Peyer's patch (tissue), 4 donors: ENCODE measurements at regions not wholly inside any gene's neighbourhood (a gene's known extent, or its start where the extent isn't known, plus 50 kb on each side); places are given as distances from the start of the nearest gene placed in this dataset.

Experiments used
- DNase-seq, 3 donors: peaks; one replicate each; pipeline ENCODE4 v3.0.0-alpha.2; 2017 to 2019
- H3K27ac ChIP-seq, 4 donors: fragments of 200-600 bp; sonication (generic); one replicate each; pipeline ENCODE4 v1.5.1; 2016 to 2019
- H3K27me3 ChIP-seq, 2 donors: fragments of 200-600 bp; sonication (generic); one replicate each; pipeline ENCODE4 v1.5.1; 2019
- H3K36me3 ChIP-seq, 3 donors: fragments of 200-600 bp; sonication (generic); one replicate each; pipeline ENCODE4 v1.5.1; 2016 to 2019
- H3K4me1 ChIP-seq, 4 donors: fragments of 200-600 bp; sonication (generic); one replicate each; pipeline ENCODE4 v1.5.1; 2016 to 2019
- H3K4me3 ChIP-seq, 4 donors: fragments of 200-600 bp; sonication (generic); 1 replicate in 3 of 4; 2 replicates in 1 of 4; pipeline ENCODE4 v1.5.1; 2016 to 2019; ENCODE audit warnings: mild to moderate bottlenecking in 1 of 4
- H3K9me3 ChIP-seq, 4 donors: fragments of 200-600 bp; sonication (generic); one replicate each; pipeline ENCODE4 v1.5.1; 2016 to 2019; ENCODE audit warnings: mild to moderate bottlenecking in 1 of 4
- CTCF ChIP-seq, 6 experiments: fragments of 450-650 bp in 4 of 6; fragments of 200-600 bp in 2 of 6; sonication (generic) in 1 of 6; IDR thresholded peaks; one replicate each; pipeline ENCODE4 v1.5.1; 2017 to 2019; ENCODE audit warnings: antibody characterized with exemption in 6 of 6, mild to moderate bottlenecking in 3 of 6, moderate library complexity in 1 of 6
- POLR2A ChIP-seq, 2 donors: fragments of 450-650 bp; IDR thresholded peaks; one replicate each; pipeline ENCODE4 v1.5.1; 2017; ENCODE audit warnings: antibody characterized with exemption in 2 of 2, mild to moderate bottlenecking in 2 of 2, moderate library complexity in 2 of 2

- no peaks in the 10 kb centered on the region for H3K4me1 ChIP-seq
- no peaks in the 10 kb centered on the region for H3K36me3 ChIP-seq
- H3K27me3 ChIP-seq, result no peaks in the 10 kb centered on the region
- DNase-seq, result no peak
- TF ChIP-seq CTCF (IDR thresholded peaks at IDR 0.05) (no peak), POLR2A (IDR thresholded peaks at IDR 0.05) (no peak)
- no peaks in the 10 kb centered on the region for H3K9me3 ChIP-seq
- H3K4me3 ChIP-seq, result no peak overlapping the region
- no peak overlapping the region for H3K27ac ChIP-seq
Measured at GRCh38 chr1:214850432-214851050, 232.0 kb upstream of the KCNK2 start.

GRCh38 chr1:214853340-214853739 is 229.2 kb upstream of the KCNK2 start:
- H3K27ac ChIP-seq, result no peak overlapping the region
- H3K4me3 ChIP-seq, result no peak overlapping the region
- TF ChIP-seq POLR2A (IDR thresholded peaks at IDR 0.05) (no peak), CTCF (IDR thresholded peaks at IDR 0.05) (no peak)
- H3K4me1 ChIP-seq, result no peaks in the 10 kb centered on the region
- no peaks in the 10 kb centered on the region for H3K27me3 ChIP-seq
- DNase-seq, result no peak
- no peaks in the 10 kb centered on the region for H3K9me3 ChIP-seq
- no peaks in the 10 kb centered on the region for H3K36me3 ChIP-seq

GRCh38 chr1:214854126-214854875 is 228.2 kb upstream of the KCNK2 start:
- H3K27ac ChIP-seq, result no peak overlapping the region
- no peaks in the 10 kb centered on the region for H3K4me1 ChIP-seq
- no peak for DNase-seq
- no peak overlapping the region for H3K4me3 ChIP-seq
- TF ChIP-seq CTCF (IDR thresholded peaks at IDR 0.05), result no peak
- H3K36me3 ChIP-seq, result no peaks in the 10 kb centered on the region
- H3K9me3 ChIP-seq, result no peaks in the 10 kb centered on the region
- H3K27me3 ChIP-seq, result no peaks in the 10 kb centered on the region

- TF ChIP-seq POLR2A (IDR thresholded peaks at IDR 0.05) (no peak), CTCF (IDR thresholded peaks at IDR 0.05) (no peak)
- Histone ChIP-seq H3K27me3 (no peaks in the 10 kb centered on the region), H3K27ac (no peak overlapping the region), H3K4me3 (no peak overlapping the region), H3K36me3 (no peaks in the 10 kb centered on the region), H3K4me1 (no peaks in the 10 kb centered on the region), H3K9me3 (no peaks in the 10 kb centered on the region)
- no peak for DNase-seq
Measured at GRCh38 chr1:214856843-214857242, 225.7 kb upstream of the KCNK2 start.

GRCh38 chr1:214857716-214858115 is 224.8 kb upstream of the KCNK2 start:
- H3K4me3 ChIP-seq, result no peak overlapping the region
- no peaks in the 10 kb centered on the region for H3K9me3 ChIP-seq
- no peaks in the 10 kb centered on the region for H3K4me1 ChIP-seq
- TF ChIP-seq CTCF (IDR thresholded peaks at IDR 0.05) (no peak), POLR2A (IDR thresholded peaks at IDR 0.05) (no peak)
- H3K27ac ChIP-seq, result no peak overlapping the region
- no peak for DNase-seq
- H3K27me3 ChIP-seq, result no peaks in the 10 kb centered on the region
- H3K36me3 ChIP-seq, result no peaks in the 10 kb centered on the region
